Vagina (tissue), 2 donors: ENCODE measurements at regions not wholly inside any gene's neighbourhood (a gene's known extent, or its start where the extent isn't known, plus 50 kb on each side); places are given as distances from the start of the nearest gene placed in this dataset.

Experiments
- CTCF ChIP-seq, 3 experiments: fragments of 450-650 bp in 2 of 3; fragments of 200-600 bp in 1 of 3; sonication (generic) in 1 of 3; IDR thresholded peaks; one replicate each; pipeline ENCODE4 v1.5.1; 2017 to 2019; ENCODE audit warnings: antibody characterized with exemption in 3 of 3, mild to moderate bottlenecking in 2 of 3, moderate library complexity in 2 of 3
- POLR2A ChIP-seq, 2 donors: fragments of 450-650 bp; IDR thresholded peaks; one replicate each; pipeline ENCODE4 v1.6.1; 2017; ENCODE audit warnings: antibody characterized with exemption in 2 of 2, mild to moderate bottlenecking in 2 of 2, moderate library complexity in 2 of 2

DNA sequence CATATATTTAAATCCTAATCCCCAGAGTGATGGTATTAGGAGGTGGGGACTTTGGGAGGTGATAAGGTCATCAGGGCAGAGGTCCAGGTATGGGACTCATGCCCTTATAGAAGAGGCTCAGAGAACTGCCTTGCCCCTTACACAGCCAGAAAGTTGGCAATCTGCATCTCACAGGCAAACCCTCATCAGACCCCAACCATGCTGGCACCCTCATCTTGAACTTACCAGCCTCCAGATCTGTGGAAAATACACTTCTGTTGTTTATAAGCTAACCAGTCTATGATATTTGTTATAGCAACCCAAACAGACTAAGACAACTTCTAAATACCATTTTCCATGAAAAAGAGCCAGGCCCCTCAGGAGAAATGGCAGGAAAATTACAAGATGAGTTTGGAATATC lies 69.3 kb upstream of the PRDX6 start:
- TF ChIP-seq CTCF (IDR thresholded peaks at IDR 0.05) (no peak), POLR2A (IDR thresholded peaks at IDR 0.05) (no peak)
